T-helper 2 cell treated with Interferon-gamma antibody and Interleukin-4, amounts not matched to agents 100 ng/mL and 5 ng/mL, for 36 hours (primary cell): ENCODE measurements at regions not wholly inside any gene's neighbourhood (a gene's known extent, or its start where the extent isn't known, plus 50 kb on each side); places are given as distances from the start of the nearest gene placed in this dataset.

Experiments
- intact Hi-C: fragments of 100-400 bp; cut with micrococcal nuclease; formaldehyde crosslinking; loops from one replicate; pipeline ENCODE4 v1.15.1; 2023

DNA sequence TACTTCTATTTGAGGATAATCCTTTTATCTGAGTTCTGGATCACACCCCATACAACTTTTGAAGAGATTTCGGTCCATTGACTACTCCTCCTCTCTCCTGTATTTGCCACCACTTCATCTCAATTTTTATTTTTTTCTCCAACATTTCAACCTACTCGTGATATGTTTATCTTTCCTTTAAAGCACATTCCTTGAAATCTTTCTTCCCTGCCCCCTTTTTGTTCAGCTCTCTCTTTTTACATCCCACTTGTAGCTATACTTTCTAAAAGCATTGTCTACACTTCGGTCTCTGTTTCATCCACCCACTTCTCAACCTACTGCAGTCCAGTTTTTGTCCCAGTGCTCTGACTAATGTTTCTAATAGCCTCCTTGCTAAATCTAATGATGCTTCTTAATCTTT lies 299.4 kb downstream of the PSAT1 start:
- intact Hi-C loops, result no loop called here

DNA sequence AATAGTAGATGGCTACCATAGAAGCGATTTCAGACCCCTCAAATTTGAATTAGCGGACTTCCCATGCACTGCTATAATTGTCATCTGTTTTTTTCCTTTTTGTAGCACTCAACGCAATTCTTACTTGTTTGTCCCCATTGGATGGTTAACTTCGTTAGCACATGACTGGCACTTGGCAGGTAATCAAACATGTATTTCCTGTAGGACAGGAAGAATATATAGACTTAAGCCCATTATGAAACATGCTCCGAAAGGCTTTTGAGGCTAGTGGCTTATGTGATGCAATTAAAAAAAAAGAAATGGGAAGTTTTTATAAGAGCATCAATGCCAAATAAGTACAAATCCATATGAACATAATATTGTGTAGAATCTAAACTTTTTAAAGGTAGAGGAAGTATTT lies 301.2 kb downstream of the PSAT1 start:
- intact Hi-C loops, result no loop called here

DNA sequence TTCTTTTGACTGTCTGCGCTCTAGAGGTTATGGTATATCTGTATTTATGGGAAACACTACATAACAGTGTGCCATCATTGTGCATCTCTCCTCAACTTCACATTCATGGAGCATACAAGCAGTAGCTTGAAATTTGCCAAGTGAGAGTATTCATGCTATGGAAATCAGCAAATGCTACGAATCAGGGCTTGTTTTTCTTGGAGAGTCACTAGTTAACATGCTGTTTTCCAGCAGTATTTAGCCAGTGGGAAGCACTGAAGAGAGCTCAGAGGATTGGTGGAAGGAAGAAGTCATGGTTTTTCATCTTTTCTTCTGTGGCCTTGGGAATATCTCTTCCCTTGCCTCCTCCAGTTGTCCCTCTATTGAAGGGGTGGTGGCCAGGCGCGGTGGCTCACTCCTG lies 303.0 kb downstream of the PSAT1 start:
- intact Hi-C loops, result no loop called here

DNA sequence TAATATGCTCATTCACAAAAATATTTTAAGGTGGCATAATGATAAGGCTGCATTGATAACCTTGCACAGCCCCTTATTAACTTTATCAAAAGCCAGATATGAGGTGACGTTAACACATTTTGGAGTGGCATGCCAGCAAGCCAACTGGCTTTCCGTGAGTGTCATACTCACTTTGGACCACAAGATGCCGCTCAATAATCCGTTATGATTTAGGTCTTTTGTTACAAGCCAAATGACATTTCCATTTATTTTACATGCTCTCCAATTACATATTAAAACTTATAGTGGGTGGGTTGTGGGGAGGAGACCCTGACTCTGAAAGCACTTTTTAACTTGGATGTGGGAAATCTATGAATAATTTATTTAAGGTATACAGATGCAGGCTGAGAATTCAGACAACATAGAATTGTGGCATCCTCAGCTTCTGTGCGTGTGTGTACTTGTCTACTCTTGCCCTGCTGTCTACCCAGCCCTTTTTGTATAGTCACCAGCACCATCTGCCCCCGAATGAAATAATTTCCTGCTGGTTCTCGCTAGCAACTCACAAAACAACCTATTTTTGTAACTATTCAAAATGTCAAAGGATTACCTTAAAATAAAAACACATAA lies 305.1 kb downstream of the PSAT1 start:
- intact Hi-C loops, result no loop called here

GRCh38 chr9:78605041-78606000 lies 308.4 kb downstream of the PSAT1 start:
- intact Hi-C loops, result no loop called here

DNA sequence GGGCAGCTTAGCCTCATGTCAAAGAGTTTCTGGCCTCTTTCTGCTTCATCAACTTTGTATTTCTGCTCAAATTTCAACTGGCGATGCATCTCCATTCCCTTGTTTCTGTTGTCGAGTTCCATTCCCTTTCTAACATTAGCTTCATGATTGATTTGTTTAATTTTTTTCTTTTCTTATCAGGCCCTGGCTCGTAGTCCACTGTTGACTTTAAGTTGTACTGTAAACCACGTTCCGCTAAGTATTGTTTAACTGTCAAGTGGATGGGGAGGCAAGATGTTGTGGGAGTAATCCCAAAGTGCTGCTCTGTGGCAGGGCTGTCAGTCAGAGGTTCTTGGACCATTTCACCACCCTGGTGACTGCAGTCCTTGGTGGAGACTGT lies 309.1 kb downstream of the PSAT1 start:
- intact Hi-C loops, result no loop called here

DNA sequence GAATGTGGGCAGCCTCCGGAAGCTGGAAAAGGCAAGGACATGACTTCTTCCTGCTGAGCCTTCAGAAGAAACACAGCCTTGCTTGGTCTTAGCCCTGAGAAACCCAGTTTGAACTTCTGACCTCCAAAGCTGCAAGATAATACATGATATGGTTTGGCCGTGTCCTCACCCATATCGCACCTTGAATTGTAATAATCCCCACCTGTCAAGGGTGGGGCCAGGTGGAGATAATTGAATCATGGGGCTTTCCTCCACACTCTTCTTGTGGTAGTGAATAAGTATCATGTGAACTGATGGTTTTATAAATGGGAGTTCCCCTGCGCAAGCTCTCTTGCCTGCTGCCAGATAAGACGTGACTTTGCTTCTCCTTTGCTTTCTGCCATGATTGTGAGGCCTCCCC lies 310.9 kb downstream of the PSAT1 start:
- intact Hi-C loops, result no loop called here

- intact Hi-C loops, result no loop called here
Measured at GRCh38 chr9:78609450-78609849, 312.5 kb downstream of the PSAT1 start.

DNA sequence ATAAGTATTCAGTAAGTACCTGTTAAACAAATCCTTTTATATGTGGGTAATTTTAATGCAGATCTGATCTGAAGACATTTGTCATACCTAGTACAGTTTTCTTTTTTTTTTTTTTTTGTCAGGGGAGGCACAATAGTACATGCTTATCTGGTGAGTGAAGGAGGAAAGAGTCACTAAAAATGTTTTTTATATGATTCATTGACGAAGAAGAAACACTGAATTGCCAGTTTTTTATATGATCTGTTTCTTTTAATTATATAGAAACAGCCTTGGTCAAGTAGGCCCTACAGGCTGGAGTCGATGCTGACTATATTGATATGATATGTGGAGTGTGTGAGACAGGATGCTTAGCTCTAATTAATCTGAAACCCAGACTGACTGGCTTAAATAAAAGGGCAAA lies 315.2 kb downstream of the PSAT1 start:
- intact Hi-C loops, result no loop called here

GRCh38 chr9:78613006-78613405 lies 316.1 kb downstream of the PSAT1 start:
- intact Hi-C loops, result no loop called here

- intact Hi-C loops, result no loop called here
Measured at GRCh38 chr9:78614892-78615291, 318.0 kb downstream of the PSAT1 start.

DNA sequence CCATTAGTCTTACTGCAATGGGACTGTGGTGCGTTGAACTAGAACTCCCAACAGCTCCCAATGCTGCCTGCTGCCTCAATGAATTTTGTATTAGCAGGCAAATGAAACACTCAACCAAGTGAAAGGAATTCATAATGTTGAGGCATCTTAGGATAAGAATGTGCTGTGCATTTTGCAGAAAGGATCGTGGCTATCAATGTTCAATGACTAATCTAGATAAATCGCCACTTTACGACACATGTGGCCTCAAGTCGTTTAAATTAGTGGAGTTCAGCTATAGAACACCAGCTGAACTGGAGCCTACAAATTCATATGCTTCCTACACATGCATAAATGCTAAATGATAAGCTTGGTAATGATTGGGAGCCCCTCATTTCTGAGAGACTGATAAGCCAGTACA lies 318.4 kb downstream of the PSAT1 start:
- intact Hi-C loops, result no loop called here

GRCh38 chr9:78618735-78619134 lies 321.8 kb downstream of the PSAT1 start:
- intact Hi-C loops, result no loop called here

DNA sequence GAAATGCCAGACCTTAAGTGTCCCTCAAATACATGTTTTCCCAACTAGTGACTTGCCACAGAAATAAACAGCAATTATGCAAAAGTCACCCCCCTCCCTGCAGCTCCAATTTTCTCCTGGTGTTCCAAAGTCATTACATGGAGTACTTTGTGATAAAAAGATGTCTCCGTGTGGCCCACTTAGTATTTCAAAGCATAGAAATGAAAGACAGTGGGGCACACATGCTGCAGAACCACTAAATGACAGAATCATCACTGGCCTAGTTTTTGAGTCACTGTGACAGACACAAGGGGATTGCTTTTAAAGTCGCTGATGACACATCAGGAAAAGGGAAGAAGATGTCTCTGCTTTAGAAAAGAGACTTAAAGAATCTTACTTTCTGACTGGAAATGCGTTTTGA lies 323.4 kb downstream of the PSAT1 start:
- intact Hi-C loops, result no loop called here

- intact Hi-C loops, result no loop called here
Measured at GRCh38 chr9:78620764-78621163, 323.8 kb downstream of the PSAT1 start.

- intact Hi-C loops, result no loop called here
Measured at GRCh38 chr9:78622126-78622525, 325.2 kb downstream of the PSAT1 start.

DNA sequence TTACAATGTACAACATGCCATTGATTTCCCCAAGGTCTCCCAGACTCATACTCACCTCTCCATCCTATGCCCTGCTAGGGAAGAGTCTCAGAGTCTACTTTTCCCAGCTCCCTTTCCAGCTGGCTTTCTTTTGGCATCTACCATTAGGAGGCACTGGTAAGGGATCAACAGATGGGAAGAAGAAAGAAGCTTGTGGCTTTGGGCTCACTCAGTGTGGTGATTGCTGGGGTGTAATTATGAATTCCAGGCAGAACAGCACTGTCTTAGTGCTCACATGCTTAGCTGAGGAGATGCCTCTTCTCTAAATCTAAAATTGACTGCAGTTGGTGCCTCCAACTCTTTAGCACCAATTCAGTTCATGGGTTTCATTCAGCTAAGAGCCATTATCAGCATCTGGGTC lies 330.0 kb downstream of the PSAT1 start:
- intact Hi-C loops, result no loop called here

- intact Hi-C loops, result no loop called here
Measured at GRCh38 chr9:78630966-78631365, 334.0 kb downstream of the PSAT1 start.

DNA sequence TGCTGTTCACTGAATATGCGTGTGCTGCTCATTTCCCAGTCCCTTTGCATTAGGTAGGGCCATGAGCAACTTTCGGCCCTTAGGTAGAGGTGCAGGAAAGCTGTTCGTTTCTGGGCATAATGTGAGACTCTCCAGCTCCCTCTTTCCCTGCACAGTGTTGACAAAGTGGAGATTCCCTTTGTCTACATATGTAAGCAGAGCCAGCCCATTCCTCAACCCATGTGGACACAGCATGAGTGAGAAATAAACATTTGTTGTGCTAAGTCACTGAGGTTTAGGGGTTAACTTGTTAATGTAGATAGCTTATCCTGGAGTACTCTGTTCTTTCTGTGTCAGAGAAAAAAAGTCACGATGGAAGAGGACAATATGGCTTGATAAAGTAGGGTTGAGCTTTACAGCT lies 343.8 kb downstream of the PSAT1 start:
- intact Hi-C loops, result no loop called here

DNA sequence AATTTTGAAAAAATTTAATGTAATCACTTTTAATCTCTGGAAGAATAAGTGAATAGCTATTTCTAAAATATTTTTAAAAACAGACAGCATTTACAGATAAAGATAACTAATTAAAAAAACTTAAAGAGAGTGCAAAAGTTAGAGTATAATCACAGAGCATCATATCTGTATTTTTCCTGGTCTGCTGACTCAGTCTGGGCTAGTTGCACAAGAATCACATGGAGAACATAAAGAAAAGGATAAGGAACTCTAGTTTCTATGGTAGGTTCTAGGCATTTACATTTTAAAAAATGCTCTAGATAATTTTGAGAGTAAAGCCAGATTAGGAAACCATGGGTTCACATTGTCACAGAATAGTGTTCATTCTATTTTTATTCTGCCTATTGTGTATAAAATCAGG lies 347.4 kb downstream of the PSAT1 start:
- intact Hi-C loops, result no loop called here

GRCh38 chr9:78654324-78654723 lies 357.4 kb downstream of the PSAT1 start:
- intact Hi-C loops, result no loop called here

GRCh38 chr9:78663369-78663768 lies 366.4 kb downstream of the PSAT1 start:
- intact Hi-C loops, result no loop called here

GRCh38 chr9:78664370-78664769 lies 367.4 kb downstream of the PSAT1 start:
- intact Hi-C loops, result no loop called here
